NCI-H2081 treated with DMSO at 0.1 percent for 48 hours (cell line): ENCODE measurements at regions not wholly inside any gene's neighbourhood (a gene's known extent, or its start where the extent isn't known, plus 50 kb on each side); places are given as distances from the start of the nearest gene placed in this dataset.

Experiments used
- DNase-seq: peaks from one replicate; lab custom pipeline; 2025; lab: John Stamatoyannopoulos, UW

DNA sequence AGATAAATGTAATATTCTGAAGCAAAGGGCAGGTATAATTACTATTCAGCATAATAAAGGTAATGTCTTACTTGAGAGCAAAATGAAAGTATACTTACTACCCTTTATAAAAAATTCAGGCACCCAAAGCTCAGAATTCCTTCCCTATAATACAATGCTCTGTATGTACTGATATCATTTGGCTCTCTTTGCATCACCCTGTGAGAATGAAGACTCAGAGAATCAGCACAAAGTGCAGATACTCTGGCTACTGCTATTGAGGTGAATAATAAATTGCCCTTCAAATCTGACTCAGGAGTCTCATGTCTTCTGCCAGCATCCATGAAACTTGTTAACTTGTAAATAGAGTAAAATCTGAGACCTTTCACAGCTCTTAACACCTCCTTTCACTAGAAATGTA is 108.5 kb upstream of the KCTD3 start:
- no peak for DNase-seq

DNA sequence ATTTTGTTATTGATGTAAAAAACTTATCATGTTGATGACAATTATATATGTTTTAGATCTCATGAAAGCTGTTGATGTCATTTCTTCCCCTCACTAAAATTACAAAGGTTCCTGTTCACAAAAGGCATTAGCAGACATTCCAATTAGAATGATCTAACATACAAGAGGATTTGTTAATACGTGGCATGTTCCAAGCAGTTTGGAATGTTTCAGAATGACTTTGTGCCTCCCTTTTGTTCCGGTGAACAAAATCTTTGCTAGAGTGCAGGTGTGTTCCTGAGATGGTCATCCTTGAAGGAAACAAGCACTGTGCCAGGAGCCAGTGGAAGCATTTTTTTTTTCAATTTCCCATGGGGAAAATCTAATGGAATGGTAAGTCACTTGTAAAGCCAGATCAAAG is 108.0 kb upstream of the KCTD3 start:
- no peak for DNase-seq

DNA sequence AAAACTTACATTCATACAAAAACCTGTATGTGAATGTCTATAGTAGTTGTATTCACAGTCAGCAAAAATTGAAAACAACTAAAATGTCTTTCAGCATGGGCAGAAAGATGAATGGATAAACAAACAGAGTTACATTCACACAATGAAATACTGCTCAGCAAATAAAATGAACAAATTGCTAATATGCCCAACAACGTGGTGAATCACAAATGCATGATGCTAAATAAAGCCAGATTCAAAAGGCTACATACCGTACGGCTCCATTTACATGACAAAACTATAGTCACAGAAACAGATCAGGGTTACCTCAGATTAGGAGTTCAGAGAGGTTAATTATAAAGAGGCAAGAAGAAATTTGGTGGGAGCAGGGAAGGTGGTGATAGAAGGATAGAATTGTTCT is 100.7 kb upstream of the KCTD3 start:
- DNase-seq = no peak

DNA sequence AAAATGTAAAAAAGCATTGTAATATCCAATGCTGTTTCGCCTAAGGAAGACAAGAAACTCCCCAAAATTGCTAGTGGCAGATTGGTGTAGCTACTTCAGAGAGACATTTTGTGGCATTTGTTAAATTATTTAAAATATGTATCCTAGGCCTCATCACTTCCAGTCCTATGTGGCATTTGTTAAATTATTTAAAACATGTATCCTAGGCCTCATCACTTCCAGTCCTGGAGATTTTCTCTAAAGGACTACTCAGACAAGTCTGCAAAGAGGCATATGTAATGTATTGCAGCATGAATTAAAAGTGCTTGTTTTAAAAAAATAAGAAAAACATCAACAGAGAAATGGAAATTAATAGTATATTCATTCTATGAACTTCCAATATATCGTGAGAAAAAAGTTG is 95.6 kb upstream of the KCTD3 start:
- DNase-seq = no peak

DNA sequence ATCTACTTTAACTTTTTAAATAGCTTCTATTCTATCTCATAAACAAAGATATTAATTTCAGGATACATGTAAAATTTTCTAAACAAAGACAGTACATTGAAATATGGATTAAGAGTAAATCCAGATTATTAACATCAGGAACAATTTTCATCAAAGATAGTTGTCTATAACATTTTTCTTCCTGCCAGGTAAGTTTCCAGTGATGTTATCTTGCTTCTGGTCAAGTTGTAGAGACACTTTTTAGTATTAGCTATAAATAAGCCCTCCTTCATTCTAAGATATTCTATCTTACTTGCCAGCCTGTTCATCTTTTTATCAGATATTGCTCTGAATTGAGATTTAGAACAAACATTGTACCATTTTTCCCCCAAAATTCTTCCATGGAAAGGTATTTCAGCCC is 94.4 kb upstream of the KCTD3 start:
- no peak for DNase-seq

DNA sequence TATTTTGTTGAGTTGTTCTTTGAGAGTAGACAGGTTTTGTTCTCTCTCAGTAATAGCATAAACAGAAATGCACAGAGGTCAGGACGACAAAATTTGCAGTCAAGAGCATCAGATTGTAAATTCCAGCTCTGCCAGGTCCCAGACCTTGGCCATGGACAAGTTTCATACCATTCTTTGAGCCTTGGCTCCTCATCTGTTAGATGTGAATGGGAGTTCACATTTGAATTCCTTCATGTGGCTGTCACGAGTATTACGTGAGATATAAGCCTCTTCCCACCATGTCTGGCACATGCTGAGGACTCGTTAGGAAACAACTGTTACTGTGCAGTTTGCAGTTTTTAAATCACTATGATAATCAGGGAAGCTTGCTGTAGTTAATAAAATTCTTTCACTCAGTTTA is 93.2 kb upstream of the KCTD3 start:
- DNase-seq = no peak

DNA sequence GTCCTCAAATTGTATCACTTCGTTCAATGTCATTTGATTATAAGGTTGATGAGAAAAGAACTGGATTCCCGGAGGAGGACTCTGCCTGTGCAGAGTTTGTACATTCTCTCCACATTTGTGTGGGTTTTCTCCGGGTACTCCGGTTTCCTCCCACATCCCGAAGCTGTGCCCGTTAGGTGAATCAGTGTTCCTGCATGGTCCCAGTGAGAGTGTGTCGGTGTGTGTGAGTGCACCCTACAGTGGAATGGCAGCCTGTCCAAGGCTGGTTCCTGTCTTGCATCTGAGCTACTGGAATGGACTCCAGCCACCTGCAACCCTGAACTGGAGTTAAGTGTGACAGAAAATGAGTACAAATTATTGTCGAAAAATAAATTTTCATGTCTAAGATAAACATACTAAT is 92.2 kb upstream of the KCTD3 start:
- no peak for DNase-seq

DNA sequence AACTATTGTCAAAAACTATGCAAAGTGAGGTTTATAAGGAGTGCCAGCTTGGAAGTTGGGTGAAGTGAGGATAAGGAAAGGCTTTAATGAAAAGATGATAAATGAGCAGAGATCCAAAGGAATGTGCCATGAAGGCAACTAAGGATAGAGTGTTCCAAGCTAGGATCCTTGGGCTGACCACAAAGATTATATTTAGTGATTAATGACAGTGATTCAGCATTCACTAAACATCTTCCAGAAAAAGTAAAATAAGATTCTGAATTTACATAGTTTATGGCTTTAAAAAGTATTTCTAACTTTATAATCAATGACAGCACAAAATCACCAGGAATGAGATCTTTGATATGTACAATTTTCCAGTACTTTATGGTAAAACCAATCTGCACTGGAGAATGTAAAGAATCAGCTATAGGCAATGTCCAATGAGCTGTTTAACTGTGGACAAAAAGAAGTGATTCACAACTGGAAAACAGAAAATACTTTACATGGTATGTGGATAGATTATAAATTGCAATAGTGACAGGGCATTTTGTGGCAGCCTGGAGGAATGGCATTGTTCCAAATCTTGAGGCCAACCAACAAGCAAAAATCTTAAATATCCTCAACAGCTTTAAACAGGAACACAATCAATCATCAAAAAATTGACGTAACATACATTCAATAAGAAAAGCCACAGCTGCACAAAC is 91.2 kb upstream of the KCTD3 start:
- peak; percentile 28 for DNase-seq

DNA sequence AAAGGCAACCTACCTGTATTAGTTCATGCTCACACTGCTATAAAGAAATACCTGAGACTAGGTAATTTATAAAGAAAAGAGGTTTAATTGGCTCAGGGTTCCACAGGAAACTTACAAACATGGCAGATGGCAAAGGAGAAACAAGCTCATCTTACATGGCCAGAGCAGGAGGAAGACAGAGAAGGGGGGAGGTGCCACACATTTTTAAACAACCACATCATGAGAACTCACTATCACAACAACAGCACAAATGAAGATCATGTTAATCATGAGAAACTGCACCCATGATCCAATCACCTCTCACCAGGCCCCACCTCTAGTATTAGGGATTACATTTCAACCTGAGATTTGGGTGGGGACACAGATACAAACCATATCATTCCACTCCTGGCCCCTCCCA is 90.6 kb upstream of the KCTD3 start:
- DNase-seq = no peak

DNA sequence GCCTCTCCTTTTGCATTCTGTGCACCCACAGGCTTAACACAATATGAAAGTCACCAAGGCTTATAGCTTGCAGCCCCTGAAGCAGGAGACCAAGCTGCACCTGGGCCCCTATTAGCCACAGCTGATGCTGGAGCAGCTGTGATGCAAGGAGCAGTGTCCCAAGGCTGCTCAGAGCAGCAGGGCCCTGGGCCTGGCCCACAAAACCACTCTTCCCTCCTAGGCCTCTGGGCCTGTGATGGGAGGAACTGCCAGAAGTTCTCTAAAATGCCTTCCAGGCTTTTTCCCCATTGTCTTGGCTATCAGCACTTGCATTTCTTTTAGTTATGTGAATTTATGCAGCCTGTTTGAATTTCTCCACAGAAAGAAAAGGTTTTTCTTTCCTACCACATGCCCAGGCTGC is 89.5 kb upstream of the KCTD3 start:
- no peak for DNase-seq

DNA sequence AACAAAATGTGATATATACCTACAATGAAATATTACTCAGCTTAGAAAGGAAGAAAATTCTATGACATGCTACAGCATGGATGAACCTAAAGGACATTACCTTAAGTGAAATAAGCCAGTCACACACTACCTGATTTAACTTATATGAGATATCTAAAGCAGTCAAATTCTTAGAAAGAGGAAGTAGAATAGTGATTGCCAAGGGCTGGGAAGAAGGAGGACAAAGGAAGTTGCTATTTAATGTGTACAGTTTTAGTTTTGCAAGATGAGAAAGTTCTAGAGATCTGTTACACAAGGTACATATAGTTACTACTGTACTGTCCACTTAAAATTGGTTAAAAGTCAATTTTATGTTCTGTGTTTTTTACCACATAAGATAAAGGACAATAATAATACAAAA is 87.5 kb upstream of the KCTD3 start:
- no peak for DNase-seq

DNA sequence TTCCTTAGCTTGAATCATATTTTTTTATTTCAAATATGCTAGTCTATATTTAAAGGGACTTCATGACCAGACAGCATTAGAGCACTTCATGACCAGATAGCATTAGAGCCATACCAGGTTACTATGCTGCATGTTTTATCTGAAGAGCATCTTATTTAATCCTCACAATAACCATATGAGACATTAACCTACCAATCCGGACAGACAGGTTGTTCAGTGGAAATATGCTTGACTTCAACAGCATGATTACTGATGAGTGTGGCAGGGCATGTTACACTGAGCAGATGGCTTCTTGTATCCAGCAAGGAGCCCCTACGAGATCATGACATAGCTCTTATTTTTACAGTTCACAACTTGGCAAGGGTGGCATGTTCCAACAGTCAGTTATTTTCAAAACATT is 85.0 kb upstream of the KCTD3 start:
- DNase-seq = no peak

DNA sequence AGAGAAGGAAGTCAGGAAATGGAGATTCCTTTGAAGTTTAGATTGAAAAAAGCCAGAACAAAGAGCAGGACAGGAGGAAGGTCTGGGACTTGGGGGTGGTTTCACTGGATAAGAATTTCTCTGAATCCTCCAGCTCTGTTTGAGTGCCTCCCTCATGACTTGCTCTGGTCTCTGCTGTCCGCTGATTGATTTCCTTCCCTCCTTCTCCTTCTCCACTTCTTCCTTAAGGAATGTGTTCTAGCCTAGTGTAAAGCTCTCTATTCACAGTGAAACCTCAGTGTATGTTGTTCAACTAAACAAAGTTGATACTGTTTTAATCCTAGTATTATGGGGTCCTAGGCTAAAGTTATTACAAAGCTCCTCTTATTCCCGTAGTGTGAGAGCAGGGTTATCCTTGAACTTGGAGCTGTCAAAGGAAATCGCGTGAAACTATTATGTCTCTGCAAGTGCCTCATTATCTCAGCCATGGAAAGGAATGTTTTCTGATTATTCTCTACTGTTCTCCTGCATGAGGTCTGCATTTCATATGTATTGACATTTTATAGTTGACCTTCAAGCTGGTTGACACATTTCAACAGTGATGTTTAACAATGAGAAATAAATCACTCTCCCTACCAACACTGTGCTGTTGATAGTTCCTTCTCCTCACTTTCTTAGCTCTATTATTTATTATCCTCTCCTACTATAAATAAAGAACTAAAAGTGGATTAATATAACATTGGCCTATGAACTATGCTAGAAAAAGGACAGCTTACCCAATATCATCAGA is 82.7 kb upstream of the KCTD3 start:
- DNase-seq = no peak

DNA sequence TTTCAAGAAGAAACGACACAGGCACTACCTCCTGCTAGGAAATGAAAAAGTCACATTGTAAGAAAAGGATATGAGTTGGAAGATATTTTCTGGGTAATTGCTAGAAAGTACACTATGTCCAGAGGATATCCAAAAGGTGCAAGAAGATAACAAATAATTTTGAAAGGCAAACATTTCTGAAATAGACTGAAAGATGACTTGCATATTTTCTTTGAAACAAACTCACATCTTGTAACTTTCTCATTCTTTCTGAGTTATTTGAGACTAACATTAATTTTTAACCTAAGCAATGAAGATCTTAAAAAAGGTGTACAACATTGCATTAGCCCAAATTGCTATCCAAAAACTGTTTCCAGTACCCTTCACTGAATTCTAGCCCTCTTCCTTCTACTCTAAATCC is 79.6 kb upstream of the KCTD3 start:
- DNase-seq = no peak

DNA sequence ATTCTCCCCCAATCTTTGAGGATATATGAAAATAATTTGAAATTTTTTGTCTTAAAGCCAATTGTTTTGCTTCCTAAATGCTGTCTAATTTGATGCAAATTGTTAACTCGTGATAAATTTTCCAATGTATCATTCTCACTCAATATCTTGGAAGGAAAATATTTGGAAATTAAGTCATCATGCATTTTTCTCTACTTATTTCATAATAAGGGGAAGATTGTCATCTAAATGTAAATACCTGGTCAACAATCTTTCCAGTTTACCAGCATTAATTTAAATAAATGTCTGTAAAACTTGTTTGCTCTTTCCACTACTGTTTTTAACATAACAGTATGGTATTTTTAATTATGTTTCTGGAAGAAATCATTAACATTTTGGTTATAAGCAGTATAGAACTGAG is 78.3 kb upstream of the KCTD3 start:
- DNase-seq = no peak

DNA sequence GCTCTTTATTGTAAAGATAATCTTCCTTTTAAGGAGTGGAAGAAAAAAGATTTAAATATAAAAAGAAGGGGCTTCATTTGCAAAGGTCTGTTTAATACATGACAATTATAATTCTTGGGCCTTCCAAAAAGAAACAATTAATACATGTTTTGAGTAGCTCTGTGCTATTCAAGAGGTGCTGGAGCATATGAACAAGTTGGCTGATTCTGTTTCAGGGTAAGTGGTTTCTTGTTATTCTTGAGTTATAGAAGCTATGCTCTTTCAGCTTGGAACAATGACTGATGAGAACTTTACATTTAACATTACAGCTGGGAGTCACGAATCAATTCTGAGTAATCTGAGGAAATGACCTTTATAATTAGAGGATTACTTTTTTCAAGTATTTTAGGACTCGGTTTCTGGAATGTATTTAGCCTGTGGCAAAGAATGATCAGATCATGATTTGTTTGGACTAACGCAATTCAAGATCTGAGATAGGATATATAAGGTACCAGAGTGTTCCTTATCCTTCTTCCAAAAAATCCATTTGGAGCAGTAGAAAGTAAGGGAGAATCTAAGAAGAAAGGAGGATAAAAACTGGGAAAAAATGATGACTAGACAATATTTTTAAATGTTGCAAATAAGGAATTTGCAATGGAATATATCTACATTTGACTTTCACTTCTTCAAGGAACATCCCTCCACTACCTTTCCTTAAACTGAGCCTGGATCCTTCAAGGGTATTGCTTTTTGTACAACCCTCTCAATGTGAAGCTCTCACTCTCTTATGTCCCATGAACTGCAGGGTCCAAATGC is 77.1 kb upstream of the KCTD3 start:
- no peak for DNase-seq

DNA sequence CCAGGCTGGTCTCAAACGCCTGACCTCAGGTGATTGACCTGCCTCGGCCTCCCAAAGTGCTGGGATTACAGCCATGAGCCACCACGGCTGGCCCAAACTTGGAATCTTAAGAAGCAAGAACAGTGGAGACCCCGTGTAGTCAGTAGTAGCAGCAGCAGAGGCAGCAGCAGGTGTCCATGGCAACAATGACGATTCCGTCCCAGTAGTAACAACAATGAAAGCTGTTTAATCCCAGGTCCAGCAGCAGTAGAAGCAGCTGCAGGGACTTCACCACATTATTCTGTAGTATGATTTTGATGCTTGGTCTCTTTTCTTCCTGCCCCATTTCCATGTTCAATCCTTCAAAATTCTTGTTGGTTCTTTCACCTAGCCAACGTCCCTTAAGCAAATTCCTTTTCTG is 69.6 kb upstream of the KCTD3 start:
- no peak for DNase-seq

DNA sequence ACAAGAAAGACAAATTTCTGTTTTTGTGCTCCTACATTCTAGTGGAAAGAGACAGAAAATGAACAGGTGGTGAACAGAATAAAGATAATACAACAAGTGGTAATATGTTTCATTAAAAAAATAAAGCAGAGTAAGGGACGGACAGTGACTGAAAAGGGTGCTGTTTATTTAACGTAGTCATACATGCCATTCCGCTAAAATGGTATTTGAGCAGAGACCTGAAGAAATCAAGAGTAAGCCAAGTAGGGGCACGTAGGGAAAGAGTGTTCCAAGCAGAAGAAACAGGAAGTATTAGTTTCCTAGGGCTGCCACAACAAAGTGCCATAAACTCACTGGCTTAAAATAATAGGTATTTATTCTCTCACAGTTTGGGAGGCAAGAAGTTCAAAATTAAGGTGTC is 65.6 kb upstream of the KCTD3 start:
- DNase-seq = no peak

DNA sequence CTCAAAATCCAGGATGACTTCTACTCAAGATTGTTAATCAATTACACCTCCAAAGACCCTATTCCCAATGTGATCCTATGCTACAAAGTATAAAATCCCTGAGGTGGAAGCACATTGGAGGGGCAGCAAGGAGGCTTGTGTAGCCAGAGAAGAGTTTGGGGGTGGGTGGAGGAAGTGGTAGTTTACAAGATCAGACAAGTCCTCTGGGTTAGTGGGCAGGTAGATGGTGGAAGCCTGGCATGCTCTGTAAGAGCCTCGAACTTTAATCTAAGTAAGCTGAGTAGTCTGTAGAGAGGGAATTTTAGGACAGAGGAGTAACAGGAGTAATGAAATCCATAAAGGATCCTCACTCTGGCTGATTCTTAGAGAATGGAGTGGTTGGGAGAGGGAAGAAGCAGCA is 65.0 kb upstream of the KCTD3 start:
- DNase-seq = no peak

DNA sequence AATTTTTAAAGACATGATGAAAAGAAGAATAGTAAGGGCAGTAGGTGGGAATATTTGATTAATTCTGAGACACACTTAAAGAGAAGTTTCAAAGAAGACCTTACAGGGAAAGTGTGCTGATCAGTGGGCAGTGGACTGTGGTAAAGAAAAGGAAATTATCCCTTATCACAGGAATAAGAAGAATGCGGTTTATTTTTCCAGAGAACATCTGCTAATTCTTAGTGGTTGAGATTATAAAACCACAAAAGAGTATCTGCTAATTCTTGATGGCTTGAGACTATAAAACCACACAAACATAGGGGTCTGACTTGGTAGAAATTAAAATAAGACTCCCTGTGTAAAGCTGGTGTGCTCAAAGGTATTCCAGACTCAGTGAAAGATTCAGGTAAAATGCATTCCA is 60.0 kb upstream of the KCTD3 start:
- no peak for DNase-seq

DNA sequence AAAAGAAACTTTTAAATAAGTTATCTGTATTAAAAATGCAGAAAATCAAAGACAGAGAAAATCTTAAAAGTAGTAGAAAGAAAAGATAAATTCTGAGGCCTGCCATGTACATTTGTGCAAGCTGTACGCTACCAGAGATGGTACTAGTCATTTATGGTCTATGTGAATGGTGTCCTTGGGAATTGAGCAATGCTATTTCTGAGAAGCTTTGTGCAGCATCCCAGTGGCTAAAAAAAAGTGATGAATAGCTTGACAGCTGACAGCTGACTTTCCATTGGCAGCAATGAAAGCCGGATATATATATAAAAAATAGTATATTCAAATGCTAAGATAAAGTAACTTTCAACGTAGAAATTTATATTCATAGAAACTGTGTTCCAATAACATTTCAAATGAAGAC is 58.8 kb upstream of the KCTD3 start:
- DNase-seq = no peak
